LNCAP (cell line): ENCODE measurements at regions not wholly inside any gene's neighbourhood (a gene's known extent, or its start where the extent isn't known, plus 50 kb on each side); places are given as distances from the start of the nearest gene placed in this dataset.

Experiments
- CTCF ChIP-seq: fragments of 450-650 bp; IDR thresholded peaks from 2 replicates; pipeline ENCODE4 v1.5.1; 2017; ENCODE audit warnings: mild to moderate bottlenecking

GRCh38 chr2:18708203-18708715, 118.9 kb upstream of the NT5C1B start:
- no peak for TF ChIP-seq CTCF

GRCh38 chr2:18706001-18706400, 116.6 kb upstream of the NT5C1B start:
- TF ChIP-seq CTCF, result no peak

- TF ChIP-seq CTCF, result no peak
Observed at GRCh38 chr2:18704276-18704675, 114.9 kb upstream of the NT5C1B start.

GRCh38 chr2:18703555-18703954, 114.2 kb upstream of the NT5C1B start:
- no peak for TF ChIP-seq CTCF

GRCh38 chr2:18701981-18702380, 112.6 kb upstream of the NT5C1B start:
- no peak for TF ChIP-seq CTCF

- TF ChIP-seq CTCF, result no peak
Observed at GRCh38 chr2:18701546-18701945, 112.2 kb upstream of the NT5C1B start.

- peak; percentile 34; the same call in 1 of the 2 replicates for TF ChIP-seq CTCF
Observed at GRCh38 chr2:18690342-18690741, 101.0 kb upstream of the NT5C1B start.
